ENCODE measurements at regions not wholly inside any gene's neighbourhood (a gene's known extent, or its start where the extent isn't known, plus 50 kb on each side); places are given as distances from the start of the nearest gene placed in this dataset.

DNA sequence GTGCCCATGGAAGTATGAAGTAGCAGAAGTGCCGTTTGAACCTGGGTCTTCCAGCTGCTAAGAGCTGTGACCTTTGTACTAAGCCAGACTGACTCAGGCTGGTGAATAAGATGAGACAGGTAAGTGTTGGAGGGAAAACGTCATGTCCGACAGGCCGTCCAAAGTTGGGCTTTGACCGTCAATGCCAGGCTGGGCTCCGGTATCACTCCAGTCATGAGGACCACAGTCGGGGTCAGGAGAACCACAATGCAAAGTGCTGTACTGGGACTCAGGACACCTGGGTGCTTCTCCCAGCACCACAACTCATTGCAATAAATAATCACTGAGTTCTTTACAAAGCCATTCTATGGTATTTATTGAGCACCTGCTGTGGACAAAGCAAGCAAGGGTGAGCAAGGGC, 268.6 kb downstream of the HAPSTR1 start:
- Mint-ChIP-seq H3K4me3 (no peak overlapping the region), H3K36me3 (ENCODE audit: low read depth) (no peaks in the 10 kb centered on the region), H3K27me3 (ENCODE audit: insufficient read depth) (no peaks in the 10 kb centered on the region), H3K4me1 (no peaks in the 10 kb centered on the region), H3K9me3 (peaks cover 30% of the 10 kb centered on the region), H3K27ac (no peak overlapping the region)
- Histone ChIP-seq H3K27ac (ENCODE audit: low read depth, low read length) (no peak overlapping the region), H3K9me3 (ENCODE audit: control insufficient read depth, low read length) (peaks cover 29% of the 10 kb centered on the region), H3K36me3 (ENCODE audit: control insufficient read depth, insufficient read depth, low read length) (no peaks in the 10 kb centered on the region), H3K4me1 (ENCODE audit: control insufficient read depth, insufficient read depth, low read length) (no peaks in the 10 kb centered on the region), H3K9ac (ENCODE audit: extremely low read depth, low read length, poor library complexity, severe bottlenecking) (no peak overlapping the region), H3K4me3 (ENCODE audit: low read length) (no peak overlapping the region), H3K27me3 (ENCODE audit: control insufficient read depth, insufficient read depth, low read length, poor library complexity, severe bottlenecking) (no peaks in the 10 kb centered on the region)
- no peak for DNase-seq
- WGBS, 2 experiments (ENCODE audit: insufficient coverage in 1 of 2, insufficient read length in 1 of 2): 92 to 100% methylated on average over 6 to 7 of the region's 7 CpGs
- no peak for TF ChIP-seq CTCF (conservative IDR thresholded peaks at IDR 0.05)

DNA sequence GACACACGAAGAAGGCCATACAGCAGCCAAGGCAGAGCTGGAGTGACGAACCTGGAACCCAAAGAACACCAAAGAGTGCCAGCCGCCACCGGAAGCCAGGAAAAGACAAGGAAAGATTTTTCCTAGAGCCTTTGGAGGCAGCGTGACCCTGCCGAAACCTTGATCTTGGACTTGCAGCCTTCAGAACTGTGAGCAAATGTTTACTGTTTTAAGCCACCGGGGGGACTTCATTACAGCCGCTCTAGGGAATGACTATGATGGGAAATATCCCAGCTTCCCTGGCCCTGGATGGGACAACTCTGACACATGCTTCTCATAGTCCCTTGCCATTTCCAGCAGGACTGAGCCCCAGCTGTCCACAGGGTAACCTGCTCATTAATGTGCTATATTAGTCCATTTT, 270.6 kb downstream of the HAPSTR1 start:
- no peak overlapping the region for H3K9ac ChIP-seq (ENCODE audit: extremely low read depth, low read length, poor library complexity, severe bottlenecking)
- no peaks in the 10 kb centered on the region for H3K27me3 ChIP-seq (ENCODE audit: control insufficient read depth, insufficient read depth, low read length, poor library complexity, severe bottlenecking)
- peaks cover 12% of the 10 kb centered on the region for H3K9me3 Mint-ChIP-seq
- H3K36me3 Mint-ChIP-seq (ENCODE audit: low read depth): no peaks in the 10 kb centered on the region
- peaks cover 11% of the 10 kb centered on the region for H3K9me3 ChIP-seq (ENCODE audit: control insufficient read depth, low read length)
- H3K27ac ChIP-seq (ENCODE audit: low read depth, low read length): no peak overlapping the region
- H3K4me3 ChIP-seq (ENCODE audit: low read length): no peak overlapping the region
- H3K27me3 Mint-ChIP-seq (ENCODE audit: insufficient read depth): peaks cover 5% of the 10 kb centered on the region
- H3K4me3 Mint-ChIP-seq: no peak overlapping the region
- no peak overlapping the region for H3K27ac Mint-ChIP-seq
- 93 to 95% methylated on average over 8 of the region's 8 CpGs for WGBS, 2 experiments (ENCODE audit: insufficient coverage in 1 of 2, insufficient read length in 1 of 2)
- no peaks in the 10 kb centered on the region for H3K36me3 ChIP-seq (ENCODE audit: control insufficient read depth, insufficient read depth, low read length)
- DNase-seq: no peak
- TF ChIP-seq CTCF (conservative IDR thresholded peaks at IDR 0.05): peak; percentile 37
- H3K4me1 Mint-ChIP-seq: no peaks in the 10 kb centered on the region
- H3K4me1 ChIP-seq (ENCODE audit: control insufficient read depth, insufficient read depth, low read length): no peaks in the 10 kb centered on the region

GRCh38 chr16:9362604-9363003, 271.2 kb downstream of the HAPSTR1 start:
- TF ChIP-seq CTCF (conservative IDR thresholded peaks at IDR 0.05): no peak
- no peak for DNase-seq
- H3K9ac ChIP-seq (ENCODE audit: extremely low read depth, low read length, poor library complexity, severe bottlenecking): no peak overlapping the region
- H3K27ac Mint-ChIP-seq: no peak overlapping the region
- no peaks in the 10 kb centered on the region for H3K4me1 Mint-ChIP-seq
- peaks cover 5% of the 10 kb centered on the region for H3K9me3 ChIP-seq (ENCODE audit: control insufficient read depth, low read length)
- peaks cover 5% of the 10 kb centered on the region for H3K27me3 Mint-ChIP-seq (ENCODE audit: insufficient read depth)
- no peaks in the 10 kb centered on the region for H3K36me3 ChIP-seq (ENCODE audit: control insufficient read depth, insufficient read depth, low read length)
- WGBS, 2 experiments (ENCODE audit: insufficient coverage in 1 of 2, insufficient read length in 1 of 2): 93 to 97% methylated on average over 2 to 3 of the region's 3 CpGs
- no peak overlapping the region for H3K4me3 ChIP-seq (ENCODE audit: low read length)
- H3K4me1 ChIP-seq (ENCODE audit: control insufficient read depth, insufficient read depth, low read length): no peaks in the 10 kb centered on the region
- no peaks in the 10 kb centered on the region for H3K36me3 Mint-ChIP-seq (ENCODE audit: low read depth)
- peaks cover 6% of the 10 kb centered on the region for H3K9me3 Mint-ChIP-seq
- H3K4me3 Mint-ChIP-seq: no peak overlapping the region
- H3K27me3 ChIP-seq (ENCODE audit: control insufficient read depth, insufficient read depth, low read length, poor library complexity, severe bottlenecking): no peaks in the 10 kb centered on the region
- H3K27ac ChIP-seq (ENCODE audit: low read depth, low read length): no peak overlapping the region
